ENCODE measurements at regions not wholly inside any gene's neighbourhood (a gene's known extent, or its start where the extent isn't known, plus 50 kb on each side); places are given as distances from the start of the nearest gene placed in this dataset.

DNA sequence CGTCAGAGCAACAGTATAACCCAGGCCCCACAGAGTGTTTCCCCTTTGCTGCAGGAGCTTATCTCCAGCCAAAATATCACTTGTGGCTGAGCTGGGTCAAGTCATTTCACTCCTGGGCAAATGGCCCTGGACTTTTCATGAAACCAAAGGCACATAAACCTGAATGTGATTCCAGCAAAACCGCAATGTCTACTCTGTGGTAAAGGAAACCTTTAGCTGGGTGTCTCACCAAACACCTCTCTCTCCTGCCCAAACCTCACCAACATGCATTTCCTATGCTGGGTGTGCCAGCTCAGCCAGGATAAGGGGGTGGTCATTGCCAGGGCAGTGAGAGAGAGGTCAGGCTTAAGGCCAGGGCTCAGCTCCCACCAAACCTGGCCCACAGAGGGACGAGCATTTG lies 67.4 kb downstream of the GTPBP8 start:
- Histone ChIP-seq H3K4me1 (ENCODE audit: control insufficient read depth in 4 of 4, insufficient read depth in 4 of 4, low read length in 3 of 4) (peaks cover 0 to 3% (median 3%) of the 10 kb centered on the region in 4 donors), H3K4me3 (ENCODE audit: low read depth in 1 of 3, low read length in 3 of 3) (no peak overlapping the region), H3K27me3 (ENCODE audit: control insufficient read depth in 4 of 4, insufficient read depth in 4 of 4, low read length in 3 of 4) (no peaks in the 10 kb centered on the region), H3K9ac (ENCODE audit: low read depth in 1 of 2, low read length in 2 of 2) (no peak overlapping the region), H3K9me3 (ENCODE audit: control insufficient read depth in 4 of 4, low read length in 3 of 4) (no peaks in the 10 kb centered on the region), H3K27ac (ENCODE audit: low read depth in 1 of 2, low read length in 2 of 2) (no peak overlapping the region), H3K36me3 (ENCODE audit: control insufficient read depth in 4 of 4, insufficient read depth in 3 of 4, low read depth in 1 of 4, low read length in 3 of 4) (no peaks in the 10 kb centered on the region)
- 92% methylated on average over 3 of the region's 3 CpGs for WGBS
- DNase-seq (ENCODE audit: low spot score): no peak
- TF ChIP-seq, protein P1, sequence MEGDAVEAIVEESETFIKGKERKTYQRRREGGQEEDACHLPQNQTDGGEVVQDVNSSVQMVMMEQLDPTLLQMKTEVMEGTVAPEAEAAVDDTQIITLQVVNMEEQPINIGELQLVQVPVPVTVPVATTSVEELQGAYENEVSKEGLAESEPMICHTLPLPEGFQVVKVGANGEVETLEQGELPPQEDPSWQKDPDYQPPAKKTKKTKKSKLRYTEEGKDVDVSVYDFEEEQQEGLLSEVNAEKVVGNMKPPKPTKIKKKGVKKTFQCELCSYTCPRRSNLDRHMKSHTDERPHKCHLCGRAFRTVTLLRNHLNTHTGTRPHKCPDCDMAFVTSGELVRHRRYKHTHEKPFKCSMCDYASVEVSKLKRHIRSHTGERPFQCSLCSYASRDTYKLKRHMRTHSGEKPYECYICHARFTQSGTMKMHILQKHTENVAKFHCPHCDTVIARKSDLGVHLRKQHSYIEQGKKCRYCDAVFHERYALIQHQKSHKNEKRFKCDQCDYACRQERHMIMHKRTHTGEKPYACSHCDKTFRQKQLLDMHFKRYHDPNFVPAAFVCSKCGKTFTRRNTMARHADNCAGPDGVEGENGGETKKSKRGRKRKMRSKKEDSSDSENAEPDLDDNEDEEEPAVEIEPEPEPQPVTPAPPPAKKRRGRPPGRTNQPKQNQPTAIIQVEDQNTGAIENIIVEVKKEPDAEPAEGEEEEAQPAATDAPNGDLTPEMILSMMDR (IDR thresholded peaks at IDR 0.05; ENCODE audit: low read depth, low read length, missing input control): no peak
- TF ChIP-seq RAD21 (IDR thresholded peaks at IDR 0.05): no peak
- no peak for TF ChIP-seq FOXA2 (IDR thresholded peaks at IDR 0.05)
- no peak for TF ChIP-seq EGR1 (IDR thresholded peaks at IDR 0.05; ENCODE audit: low read depth in 2 of 2)
- TF ChIP-seq HNF4G (IDR thresholded peaks at IDR 0.05): no peak
- no peak for TF ChIP-seq NR2F2 (IDR thresholded peaks at IDR 0.05)

DNA sequence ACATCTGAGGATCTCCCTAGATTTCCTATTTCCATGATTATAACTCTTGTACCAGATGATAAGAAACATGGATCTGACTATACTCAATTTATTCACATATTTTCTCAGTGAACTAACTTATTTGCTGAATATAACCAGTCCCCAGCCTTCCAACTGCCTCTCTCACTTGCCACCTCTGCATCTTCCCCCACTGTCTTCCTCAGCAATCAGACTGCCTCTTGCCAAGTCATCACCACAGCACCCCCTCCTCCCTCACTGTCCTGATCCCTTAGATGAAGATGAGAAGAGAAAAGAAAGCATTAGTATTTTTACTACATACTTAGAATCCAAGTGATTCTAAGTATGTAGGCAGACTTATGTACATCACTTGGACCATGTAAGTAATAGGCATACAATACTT lies 71.9 kb downstream of the GTPBP8 start:
- H3K27ac ChIP-seq (ENCODE audit: low read depth in 1 of 2, low read length in 2 of 2): no peak overlapping the region
- H3K9ac ChIP-seq (ENCODE audit: low read depth in 1 of 2, low read length in 2 of 2): no peak overlapping the region
- H3K36me3 ChIP-seq (ENCODE audit: control insufficient read depth in 4 of 4, insufficient read depth in 3 of 4, low read depth in 1 of 4, low read length in 3 of 4): no peaks in the 10 kb centered on the region
- H3K27me3 ChIP-seq (ENCODE audit: control insufficient read depth in 4 of 4, insufficient read depth in 4 of 4, low read length in 3 of 4): no peaks in the 10 kb centered on the region
- H3K9me3 ChIP-seq (ENCODE audit: control insufficient read depth in 4 of 4, low read length in 3 of 4): peaks cover 0 to 2% (median 0%) of the 10 kb centered on the region in 4 donors
- no peak for TF ChIP-seq EGR1 (IDR thresholded peaks at IDR 0.05; ENCODE audit: low read depth in 2 of 2)
- TF ChIP-seq, protein P2, sequence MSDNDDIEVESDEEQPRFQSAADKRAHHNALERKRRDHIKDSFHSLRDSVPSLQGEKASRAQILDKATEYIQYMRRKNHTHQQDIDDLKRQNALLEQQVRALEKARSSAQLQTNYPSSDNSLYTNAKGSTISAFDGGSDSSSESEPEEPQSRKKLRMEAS (IDR thresholded peaks at IDR 0.05): no peak
- no peak for TF ChIP-seq NR2F2 (IDR thresholded peaks at IDR 0.05)
- TF ChIP-seq JUND (IDR thresholded peaks at IDR 0.05): no peak
- TF ChIP-seq HNF4A (conservative IDR thresholded peaks at IDR 0.05): no peak
- TF ChIP-seq, protein P3, sequence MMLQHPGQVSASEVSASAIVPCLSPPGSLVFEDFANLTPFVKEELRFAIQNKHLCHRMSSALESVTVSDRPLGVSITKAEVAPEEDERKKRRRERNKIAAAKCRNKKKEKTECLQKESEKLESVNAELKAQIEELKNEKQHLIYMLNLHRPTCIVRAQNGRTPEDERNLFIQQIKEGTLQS (IDR thresholded peaks at IDR 0.05): no peak
- no peak for TF ChIP-seq RAD21 (IDR thresholded peaks at IDR 0.05)
- TF ChIP-seq, protein P1 (IDR thresholded peaks at IDR 0.05; ENCODE audit: low read depth, low read length, missing input control): no peak
- no peak for TF ChIP-seq YY1 (IDR thresholded peaks at IDR 0.05)
- no peak for TF ChIP-seq FOXA1 (IDR thresholded peaks at IDR 0.05)
- TF ChIP-seq, protein P4, sequence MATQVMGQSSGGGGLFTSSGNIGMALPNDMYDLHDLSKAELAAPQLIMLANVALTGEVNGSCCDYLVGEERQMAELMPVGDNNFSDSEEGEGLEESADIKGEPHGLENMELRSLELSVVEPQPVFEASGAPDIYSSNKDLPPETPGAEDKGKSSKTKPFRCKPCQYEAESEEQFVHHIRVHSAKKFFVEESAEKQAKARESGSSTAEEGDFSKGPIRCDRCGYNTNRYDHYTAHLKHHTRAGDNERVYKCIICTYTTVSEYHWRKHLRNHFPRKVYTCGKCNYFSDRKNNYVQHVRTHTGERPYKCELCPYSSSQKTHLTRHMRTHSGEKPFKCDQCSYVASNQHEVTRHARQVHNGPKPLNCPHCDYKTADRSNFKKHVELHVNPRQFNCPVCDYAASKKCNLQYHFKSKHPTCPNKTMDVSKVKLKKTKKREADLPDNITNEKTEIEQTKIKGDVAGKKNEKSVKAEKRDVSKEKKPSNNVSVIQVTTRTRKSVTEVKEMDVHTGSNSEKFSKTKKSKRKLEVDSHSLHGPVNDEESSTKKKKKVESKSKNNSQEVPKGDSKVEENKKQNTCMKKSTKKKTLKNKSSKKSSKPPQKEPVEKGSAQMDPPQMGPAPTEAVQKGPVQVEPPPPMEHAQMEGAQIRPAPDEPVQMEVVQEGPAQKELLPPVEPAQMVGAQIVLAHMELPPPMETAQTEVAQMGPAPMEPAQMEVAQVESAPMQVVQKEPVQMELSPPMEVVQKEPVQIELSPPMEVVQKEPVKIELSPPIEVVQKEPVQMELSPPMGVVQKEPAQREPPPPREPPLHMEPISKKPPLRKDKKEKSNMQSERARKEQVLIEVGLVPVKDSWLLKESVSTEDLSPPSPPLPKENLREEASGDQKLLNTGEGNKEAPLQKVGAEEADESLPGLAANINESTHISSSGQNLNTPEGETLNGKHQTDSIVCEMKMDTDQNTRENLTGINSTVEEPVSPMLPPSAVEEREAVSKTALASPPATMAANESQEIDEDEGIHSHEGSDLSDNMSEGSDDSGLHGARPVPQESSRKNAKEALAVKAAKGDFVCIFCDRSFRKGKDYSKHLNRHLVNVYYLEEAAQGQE (IDR thresholded peaks at IDR 0.05): no peak
- TF ChIP-seq, protein P5, sequence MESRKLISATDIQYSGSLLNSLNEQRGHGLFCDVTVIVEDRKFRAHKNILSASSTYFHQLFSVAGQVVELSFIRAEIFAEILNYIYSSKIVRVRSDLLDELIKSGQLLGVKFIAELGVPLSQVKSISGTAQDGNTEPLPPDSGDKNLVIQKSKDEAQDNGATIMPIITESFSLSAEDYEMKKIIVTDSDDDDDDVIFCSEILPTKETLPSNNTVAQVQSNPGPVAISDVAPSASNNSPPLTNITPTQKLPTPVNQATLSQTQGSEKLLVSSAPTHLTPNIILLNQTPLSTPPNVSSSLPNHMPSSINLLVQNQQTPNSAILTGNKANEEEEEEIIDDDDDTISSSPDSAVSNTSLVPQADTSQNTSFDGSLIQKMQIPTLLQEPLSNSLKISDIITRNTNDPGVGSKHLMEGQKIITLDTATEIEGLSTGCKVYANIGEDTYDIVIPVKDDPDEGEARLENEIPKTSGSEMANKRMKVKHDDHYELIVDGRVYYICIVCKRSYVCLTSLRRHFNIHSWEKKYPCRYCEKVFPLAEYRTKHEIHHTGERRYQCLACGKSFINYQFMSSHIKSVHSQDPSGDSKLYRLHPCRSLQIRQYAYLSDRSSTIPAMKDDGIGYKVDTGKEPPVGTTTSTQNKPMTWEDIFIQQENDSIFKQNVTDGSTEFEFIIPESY (IDR thresholded peaks at IDR 0.05): no peak
- no peak for TF ChIP-seq GABPA (IDR thresholded peaks at IDR 0.05 in 1 of 2, conservative IDR thresholded peaks at IDR 0.05 in 1 of 2)
- no peak for TF ChIP-seq FOXA2 (IDR thresholded peaks at IDR 0.05)
- TF ChIP-seq SP1 (IDR thresholded peaks at IDR 0.05): no peak
- TF ChIP-seq HNF4G (IDR thresholded peaks at IDR 0.05): no peak
- TF ChIP-seq RXRA (IDR thresholded peaks at IDR 0.05): no peak
- TF ChIP-seq TAF1 (conservative IDR thresholded peaks at IDR 0.05): no peak
- no peaks in the 10 kb centered on the region for H3K4me1 ChIP-seq (ENCODE audit: control insufficient read depth in 4 of 4, insufficient read depth in 4 of 4, low read length in 3 of 4)
- DNase-seq (ENCODE audit: low spot score): no peak
- H3K4me3 ChIP-seq (ENCODE audit: low read depth in 1 of 3, low read length in 3 of 3): no peak overlapping the region
